ENCODE measurements at regions not wholly inside any gene's neighbourhood (a gene's known extent, or its start where the extent isn't known, plus 50 kb on each side); places are given as distances from the start of the nearest gene placed in this dataset.

- TF ChIP-seq POLR2AphosphoS5 (IDR thresholded peaks at IDR 0.05; ENCODE audit: low read depth, low read length) (no peak), TCF7L2 (IDR thresholded peaks at IDR 0.05; ENCODE audit: low read depth, low read length) (no peak), SIN3A (IDR thresholded peaks at IDR 0.05; ENCODE audit: borderline replicate concordance, insufficient read depth, low read depth, low read length) (no peak), REST (IDR thresholded peaks at IDR 0.05; ENCODE audit: insufficient read depth in 1 of 2, low read depth in 2 of 2, low read length in 1 of 2) (no peak)
- TF ChIP-seq, protein P1, sequence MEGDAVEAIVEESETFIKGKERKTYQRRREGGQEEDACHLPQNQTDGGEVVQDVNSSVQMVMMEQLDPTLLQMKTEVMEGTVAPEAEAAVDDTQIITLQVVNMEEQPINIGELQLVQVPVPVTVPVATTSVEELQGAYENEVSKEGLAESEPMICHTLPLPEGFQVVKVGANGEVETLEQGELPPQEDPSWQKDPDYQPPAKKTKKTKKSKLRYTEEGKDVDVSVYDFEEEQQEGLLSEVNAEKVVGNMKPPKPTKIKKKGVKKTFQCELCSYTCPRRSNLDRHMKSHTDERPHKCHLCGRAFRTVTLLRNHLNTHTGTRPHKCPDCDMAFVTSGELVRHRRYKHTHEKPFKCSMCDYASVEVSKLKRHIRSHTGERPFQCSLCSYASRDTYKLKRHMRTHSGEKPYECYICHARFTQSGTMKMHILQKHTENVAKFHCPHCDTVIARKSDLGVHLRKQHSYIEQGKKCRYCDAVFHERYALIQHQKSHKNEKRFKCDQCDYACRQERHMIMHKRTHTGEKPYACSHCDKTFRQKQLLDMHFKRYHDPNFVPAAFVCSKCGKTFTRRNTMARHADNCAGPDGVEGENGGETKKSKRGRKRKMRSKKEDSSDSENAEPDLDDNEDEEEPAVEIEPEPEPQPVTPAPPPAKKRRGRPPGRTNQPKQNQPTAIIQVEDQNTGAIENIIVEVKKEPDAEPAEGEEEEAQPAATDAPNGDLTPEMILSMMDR (IDR thresholded peaks at IDR 0.05): no peak
- ATAC-seq: no peak
- Histone ChIP-seq H3K9me3 (ENCODE audit: control insufficient read depth, insufficient read depth, low read depth, low read length) (peaks cover 6% of the 10 kb centered on the region; the same call in 1 of the 2 replicates), H3K36me3 (ENCODE audit: control insufficient read depth, insufficient read depth, low read length) (no peaks in the 10 kb centered on the region), H3K4me1 (ENCODE audit: control insufficient read depth, insufficient read depth, low read length) (no peaks in the 10 kb centered on the region), H3K27ac (ENCODE audit: low read length) (no peak overlapping the region), H3K4me3 (ENCODE audit: low read depth in 2 of 2, low read length in 2 of 2) (no peak overlapping the region), H3K27me3 (ENCODE audit: control insufficient read depth, insufficient read depth, low read length) (no peaks in the 10 kb centered on the region)
- no peak for DNase-seq (ENCODE audit: low read depth, low spot score)
- ChIA-PET CTCF (no interaction called here), POLR2A (no interaction called here)
- BruUV-seq (replicated peaks): no TSS peak
- intact Hi-C loops (cut with micrococcal nuclease; ENCODE audit: unreplicated experiment): no loop called here
- in situ Hi-C loops (cut with HindIII; ENCODE audit: low pct_unique_long_range_greater_than_20kb, low sequenced_read_pairs): no loop called here
These were observed 60.1 kb upstream of the TFAP2D start for GRCh38 chr6:50653253-50653652.

DNA sequence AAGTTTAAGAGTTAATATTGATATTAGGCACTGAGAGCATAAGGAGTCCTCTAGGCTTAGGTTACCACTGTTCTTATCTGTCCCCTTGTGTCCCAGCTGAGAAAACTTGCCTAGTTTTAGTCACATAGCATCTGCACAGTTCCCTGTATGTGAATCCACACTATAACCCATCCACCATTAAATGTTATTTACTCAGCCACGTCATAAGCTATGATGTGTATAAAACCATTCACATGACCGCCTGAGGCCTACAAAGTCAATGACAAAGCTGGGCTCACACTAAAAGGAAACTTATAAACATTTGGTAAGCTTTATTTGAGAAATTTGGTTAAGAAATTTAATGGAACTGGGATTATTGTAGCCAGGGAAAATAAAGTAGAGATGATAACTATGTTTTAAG is 59.2 kb upstream of the TFAP2D start:
- BruUV-seq (replicated peaks): no TSS peak
- Histone ChIP-seq H3K4me3 (ENCODE audit: low read depth in 2 of 2, low read length in 2 of 2) (no peak overlapping the region), H3K9me3 (ENCODE audit: control insufficient read depth, insufficient read depth, low read depth, low read length) (peaks cover 5% of the 10 kb centered on the region; the same call in 1 of the 2 replicates), H3K36me3 (ENCODE audit: control insufficient read depth, insufficient read depth, low read length) (no peaks in the 10 kb centered on the region), H3K27ac (ENCODE audit: low read length) (no peak overlapping the region), H3K4me1 (ENCODE audit: control insufficient read depth, insufficient read depth, low read length) (no peaks in the 10 kb centered on the region), H3K27me3 (ENCODE audit: control insufficient read depth, insufficient read depth, low read length) (no peaks in the 10 kb centered on the region)
- TF ChIP-seq SIN3A (IDR thresholded peaks at IDR 0.05; ENCODE audit: borderline replicate concordance, insufficient read depth, low read depth, low read length) (no peak), TCF7L2 (IDR thresholded peaks at IDR 0.05; ENCODE audit: low read depth, low read length) (no peak), REST (IDR thresholded peaks at IDR 0.05; ENCODE audit: insufficient read depth in 1 of 2, low read depth in 2 of 2, low read length in 1 of 2) (no peak), POLR2AphosphoS5 (IDR thresholded peaks at IDR 0.05; ENCODE audit: low read depth, low read length) (no peak)
- TF ChIP-seq, protein P1 (IDR thresholded peaks at IDR 0.05): no peak
- ATAC-seq: no peak
- ChIA-PET POLR2A (no interaction called here), CTCF (no interaction called here)
- DNase-seq (ENCODE audit: low read depth, low spot score): peak; percentile 43
- intact Hi-C loops (cut with micrococcal nuclease; ENCODE audit: unreplicated experiment) (no loop called here), in situ Hi-C loops (cut with HindIII; ENCODE audit: low pct_unique_long_range_greater_than_20kb, low sequenced_read_pairs) (no loop called here)
